Endothelial cell of hepatic sinusoid (primary cell): ENCODE measurements at regions not wholly inside any gene's neighbourhood (a gene's known extent, or its start where the extent isn't known, plus 50 kb on each side); places are given as distances from the start of the nearest gene placed in this dataset.
"Not testable (repeated sequence)": the region's sequence is repeated elsewhere in the genome, so short reads cannot be mapped to it uniquely, and the experiment has no call there.

Experiments
- in situ Hi-C: cut with HindIII; loops from 2 replicates; pipeline ENCODE4 v1.10.0; 2017; ENCODE audit warnings: low sequenced_read_pairs

GRCh38 chr5:163115011-163115410 is 322.4 kb upstream of the CCNG1 start:
- in situ Hi-C loops: no loop called here

DNA sequence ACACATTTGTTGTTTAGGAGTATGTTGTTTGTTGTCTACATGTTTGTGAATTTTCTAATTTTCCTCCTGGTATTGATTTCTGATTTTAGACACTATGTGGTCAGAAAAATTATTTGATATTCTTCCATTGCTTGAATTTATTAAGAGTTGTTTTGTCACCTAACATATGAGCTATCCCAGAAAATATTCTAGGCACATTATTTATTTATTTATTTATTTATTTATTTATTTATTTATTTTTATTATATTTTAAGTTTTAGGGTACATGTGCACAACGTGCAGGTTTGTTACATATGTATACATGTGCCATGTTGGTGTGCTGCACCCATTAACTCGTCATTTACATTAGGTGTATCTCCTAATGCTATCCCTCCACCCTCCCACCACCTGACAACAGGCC is 320.8 kb upstream of the CCNG1 start:
- in situ Hi-C loops: not testable (repeated sequence)

DNA sequence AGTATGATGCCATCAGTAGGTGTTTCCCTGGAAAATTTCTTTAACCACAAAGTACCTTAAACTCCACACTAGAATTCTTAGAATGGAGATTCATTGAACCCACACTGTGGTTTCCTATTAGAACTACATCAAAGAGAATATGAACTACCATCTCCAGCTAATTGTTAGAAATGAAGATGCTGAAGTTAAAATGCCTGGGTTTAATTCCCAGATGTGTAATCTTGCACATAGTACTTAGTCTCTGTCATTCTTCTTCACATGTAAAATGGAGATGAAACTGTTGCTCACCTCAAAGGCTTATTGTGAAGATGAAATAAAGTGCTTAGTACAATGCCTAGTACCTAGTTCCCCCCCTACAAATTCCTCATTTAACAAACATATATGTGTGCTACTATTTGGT is 303.3 kb upstream of the CCNG1 start:
- in situ Hi-C loops: no loop called here

- in situ Hi-C loops: no loop called here
Measured at GRCh38 chr5:163135849-163136248, 301.5 kb upstream of the CCNG1 start.

DNA sequence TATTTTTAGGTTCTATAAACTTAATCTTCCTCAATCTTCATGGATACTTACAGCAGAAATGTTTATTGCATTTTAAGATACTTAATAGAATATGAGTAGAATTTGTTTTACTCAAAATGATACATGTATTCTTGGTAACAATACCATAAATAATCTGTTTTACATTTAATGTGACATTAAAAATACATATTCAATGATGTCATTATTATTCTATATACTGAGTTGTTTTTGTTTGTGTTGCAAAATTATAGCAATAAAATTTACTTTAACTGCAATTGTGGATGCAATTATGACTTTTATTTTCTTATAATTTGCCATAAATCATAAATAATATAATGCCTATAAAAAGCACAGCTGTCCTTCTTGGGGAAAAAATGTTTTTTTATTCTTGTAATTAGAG is 275.9 kb upstream of the CCNG1 start:
- in situ Hi-C loops: no loop called here

GRCh38 chr5:163162645-163163044 is 274.8 kb upstream of the CCNG1 start:
- in situ Hi-C loops: no loop called here

DNA sequence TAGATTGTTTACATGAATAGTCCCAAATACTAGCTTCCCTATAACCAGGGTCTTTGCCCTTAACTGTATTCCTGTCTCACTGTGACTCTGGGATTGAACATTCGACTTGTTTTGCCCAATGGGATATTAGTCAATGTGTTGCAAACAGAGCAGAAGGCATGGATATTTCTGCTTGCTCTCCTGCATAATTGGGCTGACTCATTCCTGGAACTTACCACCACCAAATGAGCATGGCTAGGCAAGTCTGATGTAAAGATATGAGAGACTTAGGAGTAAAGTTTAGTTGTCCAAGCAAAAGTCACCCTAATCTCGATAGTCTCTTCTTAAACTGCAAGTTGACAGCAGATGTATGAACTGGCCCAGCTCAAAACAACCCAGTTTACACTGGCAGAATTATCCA is 273.5 kb upstream of the CCNG1 start:
- in situ Hi-C loops: no loop called here

DNA sequence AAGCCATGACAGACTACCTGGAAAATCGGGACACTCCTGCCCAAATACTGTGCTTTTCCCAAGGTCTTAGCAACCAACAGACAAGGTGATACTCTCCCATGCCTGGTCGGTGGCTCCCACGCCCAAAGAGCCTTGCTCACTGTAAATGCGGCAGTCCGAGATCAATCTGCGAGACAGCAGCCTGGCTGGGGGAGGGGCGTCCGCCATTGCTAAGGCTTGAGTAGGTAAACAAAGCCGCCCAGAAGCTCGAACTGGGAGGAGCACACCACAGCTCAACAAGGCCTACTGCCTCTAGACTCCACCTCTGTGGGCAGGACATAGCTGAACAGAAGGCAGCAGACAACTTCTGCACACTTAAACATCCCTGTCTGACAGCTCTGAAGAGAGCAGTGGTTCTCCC is 272.1 kb upstream of the CCNG1 start:
- in situ Hi-C loops: no loop called here

- in situ Hi-C loops: not testable (repeated sequence)
Measured at GRCh38 chr5:163170161-163170560, 267.2 kb upstream of the CCNG1 start.

DNA sequence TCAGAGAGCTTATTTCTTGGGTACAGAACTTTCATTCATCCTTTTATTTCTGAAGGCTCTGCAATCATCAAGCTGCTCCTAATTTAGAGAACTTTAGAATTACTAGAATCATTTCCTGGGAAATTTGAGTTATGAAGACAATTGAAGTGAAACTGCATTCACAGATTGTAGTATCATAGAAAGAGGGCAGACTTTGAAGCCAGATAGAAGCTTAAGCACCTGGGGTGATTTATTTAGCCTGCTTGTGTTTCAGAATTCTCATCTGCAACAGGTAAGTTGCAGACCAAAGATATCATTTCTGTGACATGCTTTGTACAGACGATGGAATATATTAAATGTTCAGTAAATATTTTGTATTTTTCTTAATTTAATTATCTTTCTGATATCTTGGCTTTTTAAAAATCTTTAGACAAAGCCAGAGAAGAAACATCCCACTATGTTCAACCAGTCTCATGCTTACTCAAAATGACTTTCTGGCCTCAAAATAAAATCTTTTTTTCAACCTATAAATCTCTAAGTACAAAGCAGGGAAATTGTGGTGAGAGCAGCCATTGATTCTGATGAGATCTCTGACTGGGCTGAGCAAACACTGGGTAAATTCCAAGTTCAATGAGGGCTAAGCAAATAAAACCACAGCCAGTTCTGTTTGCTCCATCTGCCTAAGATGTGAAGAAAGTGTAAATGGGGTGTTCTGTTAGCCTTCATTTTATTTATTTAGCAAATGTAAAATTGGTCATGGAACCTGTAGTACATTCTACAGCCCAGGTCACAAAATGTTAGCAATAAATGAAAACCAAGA is 264.7 kb upstream of the CCNG1 start:
- in situ Hi-C loops: no loop called here

DNA sequence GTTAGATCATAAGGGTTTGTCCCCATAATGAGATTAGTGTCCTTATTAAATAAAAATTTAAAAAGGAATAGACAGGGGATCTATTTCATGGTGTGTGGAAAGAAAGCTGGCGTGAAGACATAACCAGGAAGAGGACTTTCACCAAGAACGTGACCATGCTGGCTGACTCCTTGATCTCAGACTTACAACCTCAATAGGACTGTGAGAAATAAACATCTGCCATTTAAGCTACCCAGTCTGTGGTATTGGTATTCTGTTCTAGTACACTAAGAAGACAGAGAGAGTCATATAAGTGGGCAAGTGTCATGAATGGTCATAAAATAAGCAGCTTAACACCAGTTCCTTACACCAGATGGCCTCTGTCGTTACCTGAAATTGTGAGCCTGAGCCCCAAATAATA is 259.4 kb upstream of the CCNG1 start:
- in situ Hi-C loops: no loop called here

GRCh38 chr5:163185315-163185714 is 252.1 kb upstream of the CCNG1 start:
- in situ Hi-C loops: no loop called here

GRCh38 chr5:163189023-163189553 is 248.3 kb upstream of the CCNG1 start:
- in situ Hi-C loops: no loop called here

GRCh38 chr5:163190283-163190682 is 247.1 kb upstream of the CCNG1 start:
- in situ Hi-C loops: no loop called here

- in situ Hi-C loops: no loop called here
Measured at GRCh38 chr5:163190784-163191183, 246.6 kb upstream of the CCNG1 start.

DNA sequence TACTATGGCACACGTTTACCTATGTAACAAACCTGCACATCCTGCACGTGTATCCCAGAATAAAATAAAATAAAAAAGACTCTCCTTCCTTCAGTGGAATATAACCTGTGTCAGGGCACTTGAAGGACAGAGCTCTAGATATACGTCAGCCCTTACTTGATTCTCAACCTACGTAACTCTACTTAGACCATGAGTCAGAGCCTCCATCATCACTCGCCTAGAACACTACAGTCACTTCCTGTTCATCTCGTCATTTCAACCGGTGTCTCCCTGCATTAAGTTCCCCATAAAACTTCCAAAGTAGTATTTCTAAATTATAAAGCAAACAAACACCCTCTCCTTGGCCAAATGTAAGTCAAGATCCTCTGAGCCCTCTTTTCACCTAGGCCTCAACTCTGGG is 243.5 kb upstream of the CCNG1 start:
- in situ Hi-C loops: no loop called here

- in situ Hi-C loops: no loop called here
Measured at GRCh38 chr5:163205645-163206044, 231.8 kb upstream of the CCNG1 start.

GRCh38 chr5:163221581-163221980 is 215.8 kb upstream of the CCNG1 start:
- in situ Hi-C loops: no loop called here

DNA sequence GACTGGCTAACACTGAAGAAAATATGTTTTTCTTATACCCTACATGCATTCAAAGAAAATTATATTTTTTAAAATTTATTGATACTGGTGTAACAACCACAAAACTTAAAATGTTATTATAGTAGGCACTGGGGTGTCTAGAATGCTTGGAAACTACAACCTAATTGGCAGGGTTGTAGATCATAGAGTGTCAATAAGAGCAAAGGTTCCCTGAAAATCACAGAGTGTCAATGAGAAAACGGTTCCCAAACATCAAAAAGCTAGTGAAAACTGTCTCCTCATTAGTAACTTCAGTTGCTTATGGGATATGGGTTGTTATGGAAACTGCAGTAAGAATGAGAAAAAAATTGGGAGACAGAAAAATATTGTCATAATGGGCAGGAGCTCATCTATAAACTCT is 214.4 kb upstream of the CCNG1 start:
- in situ Hi-C loops: no loop called here

- in situ Hi-C loops: no loop called here
Measured at GRCh38 chr5:163244445-163244987, 192.9 kb upstream of the CCNG1 start.

DNA sequence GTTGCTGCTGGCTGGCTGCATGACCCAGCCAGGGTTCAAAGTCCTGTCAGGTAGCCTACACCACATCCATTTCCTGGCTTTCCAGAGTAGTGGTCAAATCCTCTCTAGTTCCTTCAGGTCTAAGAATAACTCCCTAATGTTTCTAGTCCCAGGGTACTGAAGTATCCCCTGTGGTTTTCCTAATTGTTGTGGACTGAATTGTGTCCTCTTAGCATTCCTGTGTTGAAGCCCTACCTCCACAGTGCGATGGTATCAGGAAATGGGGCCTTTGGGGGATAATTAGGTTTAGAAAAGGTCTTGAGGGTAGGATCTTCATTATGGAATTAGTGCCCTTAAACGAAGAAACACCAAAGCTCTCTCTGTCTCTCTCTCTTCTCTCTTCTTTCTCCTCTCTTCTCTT is 191.8 kb upstream of the CCNG1 start:
- in situ Hi-C loops: no loop called here

- in situ Hi-C loops: no loop called here
Measured at GRCh38 chr5:163248333-163248732, 189.1 kb upstream of the CCNG1 start.

GRCh38 chr5:163248871-163249270 is 188.5 kb upstream of the CCNG1 start:
- in situ Hi-C loops: no loop called here
